ENCODE measurements at regions not wholly inside any gene's neighbourhood (a gene's known extent, or its start where the extent isn't known, plus 50 kb on each side); places are given as distances from the start of the nearest gene placed in this dataset.

DNA sequence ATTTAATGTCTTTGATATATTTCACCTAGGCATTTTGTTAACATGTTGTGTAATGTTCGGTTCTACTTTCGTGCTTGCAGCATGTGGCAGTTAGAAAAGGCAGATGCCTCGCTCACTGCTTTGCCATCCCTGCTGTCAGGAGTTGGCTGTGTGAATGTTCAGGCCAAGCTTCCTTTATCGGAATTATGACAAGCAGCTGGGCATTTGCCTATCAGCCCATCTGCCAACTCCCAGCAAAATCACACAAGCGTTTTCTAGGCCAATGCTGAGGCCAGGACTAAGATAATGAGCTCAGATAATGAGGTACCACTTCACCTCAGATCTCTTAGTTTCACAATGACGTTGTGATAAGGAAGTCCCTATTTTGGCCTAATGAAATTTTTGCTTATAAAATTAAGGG is 212.7 kb upstream of the FAM3C start:
- TF ChIP-seq CTCF (IDR thresholded peaks at IDR 0.05; ENCODE audit: insufficient read depth, low read length) (no peak), GABPA (IDR thresholded peaks at IDR 0.05; ENCODE audit: low read depth) (no peak), POLR2AphosphoS5 (IDR thresholded peaks at IDR 0.05; ENCODE audit: low read depth) (no peak)
- TF ChIP-seq, protein P1, sequence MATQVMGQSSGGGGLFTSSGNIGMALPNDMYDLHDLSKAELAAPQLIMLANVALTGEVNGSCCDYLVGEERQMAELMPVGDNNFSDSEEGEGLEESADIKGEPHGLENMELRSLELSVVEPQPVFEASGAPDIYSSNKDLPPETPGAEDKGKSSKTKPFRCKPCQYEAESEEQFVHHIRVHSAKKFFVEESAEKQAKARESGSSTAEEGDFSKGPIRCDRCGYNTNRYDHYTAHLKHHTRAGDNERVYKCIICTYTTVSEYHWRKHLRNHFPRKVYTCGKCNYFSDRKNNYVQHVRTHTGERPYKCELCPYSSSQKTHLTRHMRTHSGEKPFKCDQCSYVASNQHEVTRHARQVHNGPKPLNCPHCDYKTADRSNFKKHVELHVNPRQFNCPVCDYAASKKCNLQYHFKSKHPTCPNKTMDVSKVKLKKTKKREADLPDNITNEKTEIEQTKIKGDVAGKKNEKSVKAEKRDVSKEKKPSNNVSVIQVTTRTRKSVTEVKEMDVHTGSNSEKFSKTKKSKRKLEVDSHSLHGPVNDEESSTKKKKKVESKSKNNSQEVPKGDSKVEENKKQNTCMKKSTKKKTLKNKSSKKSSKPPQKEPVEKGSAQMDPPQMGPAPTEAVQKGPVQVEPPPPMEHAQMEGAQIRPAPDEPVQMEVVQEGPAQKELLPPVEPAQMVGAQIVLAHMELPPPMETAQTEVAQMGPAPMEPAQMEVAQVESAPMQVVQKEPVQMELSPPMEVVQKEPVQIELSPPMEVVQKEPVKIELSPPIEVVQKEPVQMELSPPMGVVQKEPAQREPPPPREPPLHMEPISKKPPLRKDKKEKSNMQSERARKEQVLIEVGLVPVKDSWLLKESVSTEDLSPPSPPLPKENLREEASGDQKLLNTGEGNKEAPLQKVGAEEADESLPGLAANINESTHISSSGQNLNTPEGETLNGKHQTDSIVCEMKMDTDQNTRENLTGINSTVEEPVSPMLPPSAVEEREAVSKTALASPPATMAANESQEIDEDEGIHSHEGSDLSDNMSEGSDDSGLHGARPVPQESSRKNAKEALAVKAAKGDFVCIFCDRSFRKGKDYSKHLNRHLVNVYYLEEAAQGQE (IDR thresholded peaks at IDR 0.05; ENCODE audit: insufficient replicate concordance, low read depth): no peak
